ENCODE measurements at regions not wholly inside any gene's neighbourhood (a gene's known extent, or its start where the extent isn't known, plus 50 kb on each side); places are given as distances from the start of the nearest gene placed in this dataset.

GRCh38 chr6:159460476-159460875, 232.6 kb downstream of the SOD2 start:
- Mint-ChIP-seq H3K4me1 (peaks cover 0 to 27% (median 11%) of the 10 kb centered on the region in 3 donors), H3K9me3 (peaks cover 0 to 8% (median 0%) of the 10 kb centered on the region in 7 donors), H3K36me3 (no peaks in the 10 kb centered on the region), H3K4me3 (peak overlapping the region in 1 of 8 donors; percentile 45), H3K27ac (no peak overlapping the region), H3K27me3 (no peaks in the 10 kb centered on the region)
- ATAC-seq (ENCODE audit: low read depth in 2 of 2), result no peak
- no peak for DNase-seq

- no peak for ATAC-seq (ENCODE audit: low read depth in 2 of 2)
- H3K4me3 Mint-ChIP-seq, result no peak overlapping the region
- no peak overlapping the region for H3K27ac Mint-ChIP-seq
- peaks cover 0 to 13% (median 3%) of the 10 kb centered on the region in 3 donors for H3K4me1 Mint-ChIP-seq
- peaks cover 0 to 8% (median 3%) of the 10 kb centered on the region in 7 donors for H3K9me3 Mint-ChIP-seq
- H3K36me3 Mint-ChIP-seq, result no peaks in the 10 kb centered on the region
- peaks cover 0 to 22% (median 3%) of the 10 kb centered on the region in 3 donors for H3K27me3 Mint-ChIP-seq
- DNase-seq, result no peak
These were observed 236.7 kb downstream of the SOD2 start for GRCh38 chr6:159456349-159456748.

- DNase-seq (no peak), ATAC-seq (ENCODE audit: low read depth in 2 of 2) (no peak)
- Mint-ChIP-seq H3K9me3 (peaks cover 0 to 8% (median 3%) of the 10 kb centered on the region in 7 donors), H3K27me3 (peaks cover 0 to 22% (median 3%) of the 10 kb centered on the region in 3 donors), H3K4me1 (peaks cover 0 to 7% (median 0%) of the 10 kb centered on the region in 3 donors), H3K27ac (no peak overlapping the region), H3K36me3 (no peaks in the 10 kb centered on the region), H3K4me3 (no peak overlapping the region)
These were observed 237.3 kb downstream of the SOD2 start for GRCh38 chr6:159455700-159456274.

GRCh38 chr6:159450815-159451465, 242.1 kb downstream of the SOD2 start:
- Mint-ChIP-seq H3K4me3 (no peak overlapping the region), H3K27ac (no peak overlapping the region), H3K4me1 (no peaks in the 10 kb centered on the region), H3K9me3 (peaks cover 0 to 3% (median 2%) of the 10 kb centered on the region in 7 donors), H3K27me3 (peaks cover 19 to 45% (median 27%) of the 10 kb centered on the region in 3 donors), H3K36me3 (peaks cover 0 to 6% of the 10 kb centered on the region in 2 donors)
- ATAC-seq (ENCODE audit: low read depth in 2 of 2) (no peak), DNase-seq (no peak)

- DNase-seq, result no peak
- Mint-ChIP-seq H3K4me1 (no peaks in the 10 kb centered on the region), H3K4me3 (no peak overlapping the region), H3K36me3 (peaks cover 0 to 6% of the 10 kb centered on the region in 2 donors), H3K27ac (no peak overlapping the region), H3K27me3 (peaks cover 20 to 46% (median 46%) of the 10 kb centered on the region in 3 donors), H3K9me3 (peaks cover 0 to 3% (median 0%) of the 10 kb centered on the region in 7 donors)
- no peak for ATAC-seq (ENCODE audit: low read depth in 2 of 2)
These were observed 246.7 kb downstream of the SOD2 start for GRCh38 chr6:159446340-159446739.

- no peaks in the 10 kb centered on the region for H3K4me1 Mint-ChIP-seq
- H3K27ac Mint-ChIP-seq, result no peak overlapping the region
- H3K9me3 Mint-ChIP-seq, result peaks cover 0 to 3% (median 0%) of the 10 kb centered on the region in 7 donors
- no peak overlapping the region for H3K4me3 Mint-ChIP-seq
- peaks cover 0 to 6% of the 10 kb centered on the region in 2 donors for H3K36me3 Mint-ChIP-seq
- no peak for DNase-seq
- no peak for ATAC-seq (ENCODE audit: low read depth in 2 of 2)
- H3K27me3 Mint-ChIP-seq, result peaks cover 20 to 46% (median 43%) of the 10 kb centered on the region in 3 donors
These were observed 247.7 kb downstream of the SOD2 start for GRCh38 chr6:159445351-159445750.

- Mint-ChIP-seq H3K27ac (no peak overlapping the region), H3K36me3 (peaks cover 0 to 6% of the 10 kb centered on the region in 2 donors), H3K9me3 (peaks cover 0 to 3% (median 0%) of the 10 kb centered on the region in 7 donors), H3K4me1 (no peaks in the 10 kb centered on the region), H3K4me3 (no peak overlapping the region), H3K27me3 (peaks cover 23 to 46% (median 45%) of the 10 kb centered on the region in 3 donors)
- ATAC-seq (ENCODE audit: low read depth in 2 of 2), result no peak
- no peak for DNase-seq
These were observed 248.8 kb downstream of the SOD2 start for GRCh38 chr6:159444056-159444760.

- H3K27ac Mint-ChIP-seq, result no peak overlapping the region
These were observed 249.6 kb downstream of the SOD2 start for GRCh38 chr6:159443417-159443920.

GRCh38 chr6:159441704-159441981, 251.4 kb downstream of the SOD2 start:
- Mint-ChIP-seq H3K27me3 (peaks cover 14 to 38% (median 30%) of the 10 kb centered on the region in 3 donors), H3K4me3 (no peak overlapping the region), H3K27ac (no peak overlapping the region), H3K36me3 (no peaks in the 10 kb centered on the region), H3K9me3 (peaks cover 0 to 2% (median 0%) of the 10 kb centered on the region in 7 donors), H3K4me1 (no peaks in the 10 kb centered on the region)
- no peak for ATAC-seq (ENCODE audit: low read depth in 2 of 2)
- DNase-seq, result no peak

More at GRCh38 chr6:159443417-159443920, 249.6 kb downstream of the SOD2 start:
- Mint-ChIP-seq H3K36me3 (peaks cover 0 to 6% of the 10 kb centered on the region in 2 donors), H3K9me3 (peaks cover 0 to 3% (median 0%) of the 10 kb centered on the region in 7 donors), H3K4me1 (no peaks in the 10 kb centered on the region), H3K27me3 (peaks cover 23 to 45% (median 44%) of the 10 kb centered on the region in 3 donors), H3K4me3 (no peak overlapping the region)
- DNase-seq (no peak), ATAC-seq (ENCODE audit: low read depth in 2 of 2) (no peak)

GRCh38 chr6:159440911-159441703, 251.9 kb downstream of the SOD2 start:
- ATAC-seq (ENCODE audit: low read depth in 2 of 2) (no peak), DNase-seq (no peak)
- peaks cover 14 to 35% (median 30%) of the 10 kb centered on the region in 3 donors for H3K27me3 Mint-ChIP-seq
- H3K4me1 Mint-ChIP-seq, result no peaks in the 10 kb centered on the region
- no peak overlapping the region for H3K27ac Mint-ChIP-seq
- H3K9me3 Mint-ChIP-seq, result peaks cover 0 to 2% (median 0%) of the 10 kb centered on the region in 7 donors
- H3K4me3 Mint-ChIP-seq, result no peak overlapping the region
- H3K36me3 Mint-ChIP-seq, result no peaks in the 10 kb centered on the region

- Mint-ChIP-seq H3K4me1 (no peaks in the 10 kb centered on the region), H3K36me3 (peaks cover 0 to 7% of the 10 kb centered on the region in 2 donors), H3K27me3 (peaks cover 14 to 30% (median 29%) of the 10 kb centered on the region in 3 donors), H3K27ac (no peak overlapping the region), H3K4me3 (no peak overlapping the region), H3K9me3 (peaks cover 0 to 4% (median 0%) of the 10 kb centered on the region in 7 donors)
- ATAC-seq (ENCODE audit: low read depth in 2 of 2), result no peak
- DNase-seq, result no peak
These were observed 252.7 kb downstream of the SOD2 start for GRCh38 chr6:159440349-159440748.

GRCh38 chr6:159439651-159440050, 253.4 kb downstream of the SOD2 start:
- DNase-seq (no peak), ATAC-seq (ENCODE audit: low read depth in 2 of 2) (no peak)
- Mint-ChIP-seq H3K27me3 (peaks cover 14 to 33% (median 28%) of the 10 kb centered on the region in 3 donors), H3K4me3 (no peak overlapping the region), H3K27ac (peak overlapping the region in 1 of 6 donors; percentile 45), H3K9me3 (peaks cover 0 to 8% (median 3%) of the 10 kb centered on the region in 7 donors), H3K4me1 (no peaks in the 10 kb centered on the region), H3K36me3 (peaks cover 0 to 14% of the 10 kb centered on the region in 2 donors)

GRCh38 chr6:159438106-159438505, 254.9 kb downstream of the SOD2 start:
- Mint-ChIP-seq H3K4me1 (no peaks in the 10 kb centered on the region), H3K27me3 (peaks cover 10 to 25% (median 13%) of the 10 kb centered on the region in 3 donors), H3K4me3 (no peak overlapping the region), H3K9me3 (peaks cover 3 to 17% (median 12%) of the 10 kb centered on the region in 7 donors), H3K27ac (no peak overlapping the region), H3K36me3 (peaks cover 0 to 15% of the 10 kb centered on the region in 2 donors)
- no peak for DNase-seq
- ATAC-seq (ENCODE audit: low read depth in 2 of 2), result no peak

All from naive B cell (primary cell).